GM18861 (cell line): ENCODE measurements at regions not wholly inside any gene's neighbourhood (a gene's known extent, or its start where the extent isn't known, plus 50 kb on each side); places are given as distances from the start of the nearest gene placed in this dataset.
"Not testable (repeated sequence)": the region's sequence is repeated elsewhere in the genome, so short reads cannot be mapped to it uniquely, and the experiment has no call there.

Source experiments
- ATAC-seq: cut with Tn5 transposase; IDR thresholded peaks from one replicate; pipeline ENCODE4 v1.9.1; 2021; ENCODE audit not compliant: unreplicated experiment

- ATAC-seq = not testable (repeated sequence)
These were observed 373.4 kb downstream of the RND3 start for GRCh38 chr2:150114089-150114488.

- ATAC-seq = no peak
These were observed 376.9 kb downstream of the RND3 start for GRCh38 chr2:150110548-150110947.

- ATAC-seq = no peak
These were observed 377.6 kb downstream of the RND3 start for GRCh38 chr2:150109912-150110311.

- no peak for ATAC-seq
These were observed 378.4 kb downstream of the RND3 start for GRCh38 chr2:150109028-150109427.

DNA sequence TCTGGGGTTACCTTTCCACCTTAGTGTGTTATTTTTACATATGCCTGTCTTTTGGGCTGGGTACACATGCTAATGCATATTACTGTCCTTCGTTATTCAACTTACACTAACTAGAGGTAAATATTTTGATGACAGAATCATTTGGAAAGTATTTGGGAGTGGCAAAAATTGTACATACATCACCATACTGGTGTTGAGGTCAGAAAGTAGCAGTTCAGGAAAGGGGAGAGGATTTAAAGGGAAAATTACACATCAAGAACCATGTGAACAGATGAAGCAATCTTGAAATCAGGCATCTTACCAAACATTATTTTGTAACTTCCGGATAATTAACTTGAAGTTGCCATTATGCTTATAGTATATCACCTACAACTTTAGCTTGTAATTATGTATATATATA lies 379.7 kb downstream of the RND3 start:
- no peak for ATAC-seq

GRCh38 chr2:150107170-150107569 lies 380.3 kb downstream of the RND3 start:
- no peak for ATAC-seq

DNA sequence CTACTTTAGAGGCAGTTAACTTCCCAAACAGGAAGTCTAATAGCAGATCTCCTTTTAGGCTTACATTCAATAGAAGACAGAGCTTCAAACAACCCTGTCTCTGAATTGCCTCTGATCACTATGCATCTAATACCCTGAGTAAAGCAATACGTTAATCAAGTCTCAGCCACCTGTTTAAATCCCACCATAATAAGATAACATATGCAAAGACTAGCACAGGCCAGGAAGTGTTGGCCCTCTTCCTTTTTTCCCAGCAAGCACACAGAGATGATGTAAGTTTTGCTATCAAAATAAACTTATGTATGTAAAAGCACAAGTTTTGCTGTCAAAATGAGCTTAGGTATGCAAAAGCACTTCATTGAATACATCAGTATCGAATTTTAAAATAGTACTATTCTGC lies 385.5 kb downstream of the RND3 start:
- no peak for ATAC-seq

DNA sequence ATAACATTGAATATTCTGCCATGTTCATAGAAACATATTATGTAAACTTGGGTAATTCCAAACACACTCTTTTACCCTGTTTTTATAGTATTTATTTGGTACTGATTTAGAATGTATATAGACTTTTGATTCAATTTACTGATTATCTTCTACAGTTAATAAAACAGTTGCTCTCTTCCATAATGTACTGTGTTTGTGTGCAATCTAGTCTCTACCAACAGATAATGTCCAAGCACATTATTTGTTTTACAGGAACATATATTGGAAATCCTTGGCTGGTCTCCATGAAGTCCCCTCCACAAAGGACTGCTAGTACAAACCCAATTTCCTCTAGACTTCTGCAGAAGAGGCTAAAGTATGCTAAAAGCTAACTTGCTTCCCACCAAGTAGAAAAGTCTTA lies 386.6 kb downstream of the RND3 start:
- no peak for ATAC-seq

GRCh38 chr2:150100336-150100735 lies 387.1 kb downstream of the RND3 start:
- no peak for ATAC-seq

DNA sequence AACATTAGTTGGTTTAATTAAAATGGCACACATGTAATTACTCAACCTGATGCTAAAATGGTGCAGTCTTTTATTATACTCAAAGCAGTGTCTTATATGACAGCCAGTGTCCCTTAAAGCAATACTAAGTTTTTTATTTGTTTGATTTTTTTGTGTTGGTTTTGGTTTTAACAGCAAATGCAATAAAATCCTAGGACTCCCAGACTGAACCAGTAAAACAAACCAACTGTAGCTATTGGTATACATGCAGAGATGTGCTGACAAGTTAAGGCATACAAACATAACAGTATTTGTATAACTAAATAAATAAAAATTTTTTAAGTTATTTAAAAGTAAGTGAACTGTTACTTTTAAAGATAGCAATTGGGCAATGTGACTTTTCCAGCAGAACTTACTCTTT lies 387.7 kb downstream of the RND3 start:
- ATAC-seq = no peak

DNA sequence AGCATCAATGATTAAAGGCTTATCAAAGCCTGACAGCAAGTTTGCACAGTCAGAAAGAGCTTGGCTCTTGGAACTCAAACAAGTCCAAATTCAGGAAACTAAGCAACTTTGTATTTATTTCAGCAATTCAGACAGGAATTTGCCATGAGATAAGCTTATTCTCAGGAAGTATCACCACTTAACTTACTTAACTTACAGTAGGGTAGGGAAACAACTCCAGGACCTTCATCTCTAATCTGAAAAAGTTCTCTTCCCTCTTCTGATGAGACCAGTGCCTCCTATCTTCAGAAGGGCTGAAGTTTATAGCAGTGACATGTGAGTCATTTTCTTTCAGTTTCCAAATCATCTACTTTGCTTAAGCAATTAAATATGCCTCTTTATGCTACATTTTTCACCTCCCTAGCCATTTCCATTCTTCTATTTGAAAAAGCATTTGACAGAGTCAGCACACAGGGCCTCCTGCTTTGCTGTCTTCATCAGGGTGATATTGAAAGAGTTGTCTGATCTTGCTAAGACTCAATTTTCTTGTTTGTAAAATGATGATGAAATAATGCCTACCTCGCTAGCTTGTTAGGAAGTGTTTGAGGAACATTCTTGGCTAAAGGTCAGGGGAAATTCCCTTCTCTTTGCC lies 389.5 kb downstream of the RND3 start:
- no peak for ATAC-seq

DNA sequence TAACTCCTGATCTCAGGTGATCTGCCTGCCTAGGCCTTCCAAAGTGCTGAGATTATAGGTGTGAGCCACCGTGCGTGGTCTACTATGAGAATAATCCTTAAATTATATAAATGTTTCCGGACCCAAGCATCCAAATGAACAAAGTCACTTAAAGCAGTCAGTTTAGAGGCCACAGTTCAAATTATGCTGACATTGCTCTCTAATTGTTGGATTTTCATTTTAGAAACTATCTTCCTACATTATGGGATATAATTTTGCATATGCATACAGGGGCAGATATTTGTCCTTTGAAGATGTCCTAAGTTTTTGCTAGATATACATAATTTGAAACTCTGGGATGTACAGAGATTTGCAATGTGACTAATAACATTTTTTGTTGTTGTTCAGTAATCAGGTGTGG lies 390.1 kb downstream of the RND3 start:
- ATAC-seq = no peak

DNA sequence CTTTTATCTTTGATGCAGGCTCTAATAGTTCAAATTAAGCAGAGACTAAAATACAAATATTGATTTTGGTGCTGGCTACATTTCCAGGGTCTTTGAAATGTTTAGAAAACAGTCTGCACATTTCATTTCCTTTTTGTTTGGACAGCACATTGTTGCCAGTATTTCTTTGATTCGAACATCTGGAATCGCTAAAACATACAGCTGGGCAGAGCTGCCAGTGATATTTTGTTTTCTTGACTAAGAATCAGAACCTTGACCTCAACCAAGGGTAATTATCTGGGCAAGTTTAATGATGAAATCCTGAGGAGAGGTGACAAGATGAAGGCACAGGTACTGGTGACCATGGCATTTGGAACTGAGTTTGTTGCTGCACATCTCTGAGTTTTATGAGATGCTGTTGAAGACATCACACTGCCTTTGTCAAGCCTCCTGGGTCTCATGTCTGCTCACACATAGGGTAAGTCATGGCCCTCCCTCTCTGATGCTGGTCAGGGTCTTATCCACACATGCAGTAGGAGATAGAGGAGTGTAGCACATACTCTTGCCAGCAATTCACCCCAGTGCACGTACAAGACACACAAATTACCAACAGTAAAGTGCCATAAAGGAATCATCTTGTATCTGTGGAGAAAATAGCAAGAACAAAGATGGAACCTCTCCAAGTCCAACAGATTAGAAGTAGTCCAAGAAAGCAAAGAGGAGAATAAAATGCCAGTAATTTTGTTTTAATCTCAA lies 391.9 kb downstream of the RND3 start:
- ATAC-seq = no peak

- no peak for ATAC-seq
These were observed 395.6 kb downstream of the RND3 start for GRCh38 chr2:150091846-150092245.

DNA sequence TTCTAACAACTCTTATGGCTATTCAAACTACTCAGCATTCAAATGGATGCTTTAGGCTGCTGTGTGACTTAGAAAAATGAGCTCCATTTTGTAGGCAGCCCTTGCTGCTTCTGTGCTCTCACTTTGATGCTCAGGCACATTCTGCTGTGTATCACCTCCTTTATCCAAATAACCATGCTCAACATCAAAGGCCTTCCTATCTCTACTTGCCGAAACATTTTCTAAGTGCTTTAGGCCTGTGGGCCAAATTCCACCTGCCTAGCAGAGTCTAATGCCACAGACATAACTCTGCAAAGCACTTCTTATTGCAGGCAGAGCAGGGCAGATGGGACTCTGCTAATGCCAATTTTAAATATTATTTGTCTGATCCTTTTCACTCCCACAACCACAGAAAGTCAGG lies 397.4 kb downstream of the RND3 start:
- no peak for ATAC-seq

DNA sequence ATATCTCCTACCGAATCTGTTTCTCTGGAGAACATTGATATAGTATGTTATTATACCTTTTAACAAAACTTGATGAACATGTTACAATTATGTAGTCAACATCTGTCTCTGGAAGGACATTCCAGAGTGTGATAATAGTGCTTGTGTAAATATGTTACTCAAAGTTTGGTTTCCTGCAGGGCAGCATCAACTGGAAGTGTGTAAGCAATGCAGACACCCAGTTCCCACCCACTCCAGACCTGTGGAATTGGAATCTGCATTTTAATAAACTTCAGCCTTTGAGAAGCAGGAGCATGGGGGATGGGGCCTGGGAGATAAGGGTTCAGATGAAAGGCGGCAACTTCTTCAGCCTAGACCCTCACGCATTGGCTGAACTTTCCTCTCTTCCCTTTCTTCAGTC lies 398.9 kb downstream of the RND3 start:
- ATAC-seq = no peak

GRCh38 chr2:150085478-150085877 lies 402.0 kb downstream of the RND3 start:
- no peak for ATAC-seq

GRCh38 chr2:150081775-150082481 lies 405.5 kb downstream of the RND3 start:
- no peak for ATAC-seq

DNA sequence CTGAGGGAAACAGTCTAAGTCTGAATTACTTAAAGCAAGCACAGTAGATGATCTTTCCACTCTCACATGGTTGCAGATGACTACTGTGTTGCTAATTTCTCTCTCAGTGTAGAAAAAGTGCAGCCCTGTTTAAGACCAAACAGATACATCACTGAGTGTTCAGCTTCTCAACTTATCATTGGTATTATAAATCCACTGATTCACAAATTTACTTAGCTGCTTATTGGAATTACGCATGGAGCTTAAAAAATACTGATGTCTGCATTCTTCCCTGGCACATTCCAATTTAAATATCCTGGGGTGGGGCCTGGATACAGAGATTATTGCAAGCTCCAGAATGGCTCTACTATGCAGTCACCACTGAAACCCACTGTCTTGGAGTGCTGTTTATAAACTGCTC lies 411.2 kb downstream of the RND3 start:
- no peak for ATAC-seq

DNA sequence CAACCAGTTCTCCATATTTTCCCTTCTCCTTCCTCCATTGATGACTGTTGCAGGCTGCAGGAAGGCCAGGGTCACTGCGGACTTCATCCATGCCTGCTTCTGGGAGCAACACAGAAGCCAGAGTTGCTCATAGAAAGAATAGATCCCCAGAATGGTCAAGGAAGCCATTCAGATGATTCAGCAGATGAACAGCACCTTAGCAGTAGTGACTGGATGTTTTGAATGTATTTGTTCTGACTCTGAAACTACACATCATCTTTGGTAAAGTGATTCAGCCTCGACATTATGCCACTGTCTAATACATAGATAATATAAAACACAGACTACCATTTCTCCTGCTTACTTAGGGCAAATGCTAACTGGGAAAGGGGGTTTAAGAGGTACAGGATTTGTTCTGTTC lies 411.6 kb downstream of the RND3 start:
- ATAC-seq = no peak

DNA sequence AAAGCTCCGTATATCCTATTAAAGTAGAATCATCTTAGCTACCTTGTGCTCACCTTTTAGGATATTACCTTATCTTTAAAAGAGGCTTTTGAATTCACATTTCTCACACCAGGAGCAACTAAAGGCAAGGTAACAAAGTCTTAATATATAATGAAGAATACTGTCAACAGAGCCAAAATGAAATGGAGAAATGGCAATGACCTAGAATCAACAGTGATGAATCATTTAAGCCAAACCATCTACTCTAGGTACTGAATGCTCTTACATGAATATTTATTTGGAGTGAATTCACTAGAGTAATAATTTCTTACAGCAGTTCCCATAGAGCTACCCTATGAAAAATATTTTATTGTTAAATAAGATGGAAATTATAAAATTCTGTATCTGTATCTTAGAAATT lies 421.0 kb downstream of the RND3 start:
- no peak for ATAC-seq

DNA sequence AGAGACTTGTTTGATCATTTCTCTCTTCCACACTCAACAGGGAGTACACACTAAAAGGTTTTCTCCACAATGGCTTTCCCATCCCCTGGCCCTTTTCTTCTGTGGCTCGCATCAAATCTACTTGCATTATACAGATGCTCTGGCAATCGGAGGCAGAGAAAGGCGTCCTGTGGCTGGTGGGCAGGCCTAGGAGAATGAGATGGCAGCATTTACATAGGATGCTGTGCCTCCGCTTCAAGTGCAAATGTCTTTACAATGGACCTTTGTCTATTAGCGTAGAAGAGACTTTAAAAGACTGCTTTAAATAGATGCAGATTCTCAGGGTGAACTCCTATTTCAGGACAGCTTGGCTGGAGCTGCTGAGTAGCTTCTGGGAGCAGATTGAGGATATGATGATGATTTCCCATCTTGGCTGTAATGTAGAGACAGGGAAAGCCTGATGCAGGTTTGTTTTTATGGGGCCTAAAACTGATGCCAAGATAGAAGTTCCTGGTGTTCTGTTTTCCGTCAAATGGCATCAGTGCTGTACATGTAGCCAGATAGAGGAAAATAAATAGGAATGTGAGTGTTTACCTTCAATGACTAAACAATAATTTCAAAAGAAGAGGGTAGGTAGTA lies 423.4 kb downstream of the RND3 start:
- no peak for ATAC-seq
